GM19468 (cell line): ENCODE measurements at regions not wholly inside any gene's neighbourhood (a gene's known extent, or its start where the extent isn't known, plus 50 kb on each side); places are given as distances from the start of the nearest gene placed in this dataset.

Experiments used
- ATAC-seq: cut with Tn5 transposase; IDR thresholded peaks from one replicate; pipeline ENCODE4 v1.9.1; 2021; ENCODE audit warnings: mild to moderate bottlenecking, moderate library complexity, moderate number of reproducible peaks; ENCODE audit not compliant: unreplicated experiment; ENCODE audit errors: extremely low read depth

- no peak for ATAC-seq
These were observed 63.4 kb upstream of the IGF1 start for GRCh38 chr12:102543494-102544485.

- ATAC-seq, result no peak
These were observed 62.6 kb upstream of the IGF1 start for GRCh38 chr12:102542816-102543440.

- ATAC-seq, result no peak
These were observed 60.5 kb upstream of the IGF1 start for GRCh38 chr12:102540815-102541385.

- no peak for ATAC-seq
These were observed 59.5 kb upstream of the IGF1 start for GRCh38 chr12:102539651-102540553.

- no peak for ATAC-seq
These were observed 54.9 kb upstream of the IGF1 start for GRCh38 chr12:102535306-102535705.

- no peak for ATAC-seq
These were observed 54.5 kb upstream of the IGF1 start for GRCh38 chr12:102534899-102535298.

GRCh38 chr12:102533483-102534215, 53.3 kb upstream of the IGF1 start:
- no peak for ATAC-seq
